KMS-11 (cell line): ENCODE measurements at regions not wholly inside any gene's neighbourhood (a gene's known extent, or its start where the extent isn't known, plus 50 kb on each side); places are given as distances from the start of the nearest gene placed in this dataset.

Source experiments
- H2AFZ ChIP-seq: fragments of 200-600 bp; sonication (generic); 2 replicates; pipeline ENCODE4 v1.6.1; 2016; ENCODE audit warnings: antibody characterized with exemption, mixed run types, low read depth
- H3K27ac ChIP-seq: fragments of 200-600 bp; sonication (generic); 2 replicates; pipeline ENCODE4 v1.6.1; 2016; ENCODE audit warnings: mild to moderate bottlenecking, mixed run types
- H3K27me3 ChIP-seq: fragments of 200-600 bp; sonication (generic); 2 replicates; pipeline ENCODE4 v1.6.1; 2017; ENCODE audit warnings: mild to moderate bottlenecking, low read depth, mixed run types, moderate library complexity; ENCODE audit not compliant: insufficient read depth
- H3K36me3 ChIP-seq: fragments of 200-600 bp; sonication (generic); 2 replicates; pipeline ENCODE4 v1.6.1; 2017; ENCODE audit warnings: mild to moderate bottlenecking, mixed run types; ENCODE audit not compliant: insufficient read depth
- H3K4me1 ChIP-seq: fragments of 200-600 bp; sonication (generic); 2 replicates; pipeline ENCODE4 v1.6.1; 2016; ENCODE audit warnings: mild to moderate bottlenecking, low read depth, mixed run types; ENCODE audit not compliant: poor library complexity, severe bottlenecking
- H3K4me2 ChIP-seq: fragments of 200-600 bp; sonication (generic); 2 replicates; pipeline ENCODE4 v1.7.0; 2016; ENCODE audit warnings: mild to moderate bottlenecking, mixed run types
- H3K4me3 ChIP-seq: fragments of 200-600 bp; sonication (generic); IDR thresholded peaks from 2 replicates; pipeline ENCODE4 v1.6.1; 2017; ENCODE audit warnings: low read depth, low read length, mixed read lengths; ENCODE audit not compliant: insufficient read depth
- H3K79me2 ChIP-seq: fragments of 200-600 bp; sonication (generic); 2 replicates; pipeline ENCODE4 v1.6.1; 2016; ENCODE audit warnings: low read depth, mixed run types; ENCODE audit not compliant: insufficient read depth
- H3K9ac ChIP-seq: fragments of 200-600 bp; sonication (generic); 2 replicates; pipeline ENCODE4 v1.6.1; 2016; ENCODE audit warnings: mild to moderate bottlenecking, mixed run types
- H4K20me1 ChIP-seq: fragments of 200-600 bp; sonication (generic); 2 replicates; pipeline ENCODE4 v1.6.1; 2016; ENCODE audit warnings: mild to moderate bottlenecking, mixed run types; ENCODE audit not compliant: insufficient read depth
- CTCF ChIP-seq: fragments of 200-600 bp; sonication (generic); conservative IDR thresholded peaks from 2 replicates; pipeline ENCODE4 v1.6.1; 2017; ENCODE audit warnings: low read depth, mild to moderate bottlenecking, antibody characterized with exemption, low read length, moderate library complexity, mixed read lengths

- Histone ChIP-seq H2AFZ (no peak overlapping the region), H3K9ac (no peak overlapping the region)
These were observed 49.9 kb upstream of the TAGAP start for GRCh38 chr6:159094444-159095252.

More at GRCh38 chr6:159094444-159095252, 49.9 kb upstream of the TAGAP start:
- Histone ChIP-seq H3K79me2 (no peaks in the 10 kb centered on the region), H3K4me2 (no peak overlapping the region), H4K20me1 (no peaks in the 10 kb centered on the region), H3K27me3 (no peaks in the 10 kb centered on the region), H3K4me3 (no peak overlapping the region), H3K36me3 (no peaks in the 10 kb centered on the region), H3K4me1 (no peaks in the 10 kb centered on the region), H3K27ac (no peak overlapping the region)
- no peak for TF ChIP-seq CTCF
